B cell (primary cell): ENCODE measurements at regions not wholly inside any gene's neighbourhood (a gene's known extent, or its start where the extent isn't known, plus 50 kb on each side); places are given as distances from the start of the nearest gene placed in this dataset.

Source experiments
- ATAC-seq: fragments of 200-7000 bp; cut with Tn5 transposase; one replicate; pipeline ENCODE4 v1.10.0; 2021; ENCODE audit warnings: low read depth, mild to moderate bottlenecking, moderate number of reproducible peaks, moderate library complexity
- CTCF ChIA-PET: fragments of 350-600 bp; sonication (Branson Sonifier 250); formaldehyde crosslinking; loops from one replicate; lab custom pipeline; 2021; ENCODE audit warnings: antibody characterized with exemption, inconsistent platforms; lab: Charles Lee
- POLR2A ChIA-PET: fragments of 350-600 bp; sonication (Branson Sonifier 250); formaldehyde crosslinking; loops from one replicate; lab custom pipeline; 2021; ENCODE audit warnings: antibody characterized with exemption; lab: Charles Lee
- DNase-seq: peaks from one replicate; pipeline ENCODE4 v3.0.0; 2013
- H2AFZ ChIP-seq: 2 replicates; pipeline ENCODE4 v1.6.1; 2012; ENCODE audit warnings: mild to moderate bottlenecking, low read depth, low read length; ENCODE audit not compliant: insufficient read depth, poor library complexity, severe bottlenecking
- H3K27ac ChIP-seq, 2 donors: 1 replicate in 1 of 2; 2 replicates in 1 of 2; pipeline ENCODE4 v1.5.1; 2012 to 2013; ENCODE audit warnings: low read length in 2 of 2, mild to moderate bottlenecking in 2 of 2, moderate library complexity in 1 of 2
- H3K27me3 ChIP-seq, 4 experiments: fragments of 200-600 bp in 1 of 4; sonication (generic) in 1 of 4; replicated peaks in 1 of 4; 1 replicate in 2 of 4; 2 replicates in 2 of 4; pipeline versions ENCODE4 v1.6.1 to v1.7.0; 2013 to 2016; ENCODE audit warnings: low read length in 3 of 4, mild to moderate bottlenecking in 2 of 4, mixed read lengths in 1 of 4, moderate library complexity in 1 of 4; ENCODE audit not compliant: insufficient read depth in 4 of 4, control insufficient read depth in 3 of 4; ENCODE audit errors: control extremely low read depth in 1 of 4
- H3K36me3 ChIP-seq, 2 experiments: replicated peaks in 1 of 2; 1 replicate in 1 of 2; 2 replicates in 1 of 2; pipeline versions ENCODE4 v1.6.1 to v1.7.1; 2013; ENCODE audit warnings: low read length in 1 of 2; ENCODE audit not compliant: insufficient read depth in 2 of 2, control insufficient read depth in 1 of 2; ENCODE audit errors: control extremely low read depth in 1 of 2, extremely low read depth in 1 of 2
- H3K4me1 ChIP-seq, 2 donors: fragments of 200-600 bp in 1 of 2; sonication (generic) in 1 of 2; 1 replicate in 1 of 2; 2 replicates in 1 of 2; pipeline versions ENCODE4 v1.5.1 to v1.6.1; 2013 to 2017; ENCODE audit warnings: low read length in 2 of 2; ENCODE audit not compliant: control insufficient read depth in 2 of 2, insufficient read depth in 2 of 2
- H3K4me2 ChIP-seq: replicated peaks from 2 replicates; pipeline ENCODE3; 2012; ENCODE audit warnings: mild to moderate bottlenecking, low read depth, low read length; ENCODE audit not compliant: poor library complexity, severe bottlenecking
- H3K4me3 ChIP-seq, 5 experiments: fragments of 200-600 bp in 1 of 5; sonication (generic) in 1 of 5; 1 replicate in 3 of 5; 2 replicates in 2 of 5; pipeline versions ENCODE4 v1.5.1 to v1.7.0; 2011 to 2016; ENCODE audit warnings: low read length in 4 of 5, mild to moderate bottlenecking in 4 of 5, low read depth in 2 of 5, control low read depth in 1 of 5, moderate library complexity in 1 of 5; ENCODE audit not compliant: insufficient read depth in 1 of 5; ENCODE audit errors: control extremely low read depth in 1 of 5, extremely low read depth in 1 of 5
- H3K79me2 ChIP-seq: fragments of 200-600 bp; sonication (generic); one replicate; pipeline ENCODE4 v1.6.0; 2016; ENCODE audit warnings: low read length; ENCODE audit not compliant: control insufficient read depth, insufficient read depth
- H3K9ac ChIP-seq: fragments of 200-600 bp; sonication (generic); 2 replicates; pipeline ENCODE4 v1.6.1; 2017; ENCODE audit warnings: mild to moderate bottlenecking, low read length, moderate library complexity
- H3K9me3 ChIP-seq, 3 donors: one replicate each; pipeline versions ENCODE4 v1.6.1 to v1.7.1; 2013; ENCODE audit warnings: low read length in 2 of 3; ENCODE audit not compliant: control insufficient read depth in 2 of 3, insufficient read depth in 1 of 3; ENCODE audit errors: control extremely low read depth in 1 of 3
- H4K20me1 ChIP-seq: 2 replicates; pipeline ENCODE4 v1.6.0; 2012; ENCODE audit warnings: mild to moderate bottlenecking, low read length; ENCODE audit not compliant: insufficient read depth, control insufficient read depth, poor library complexity, severe bottlenecking
- H3K27ac Mint-ChIP-seq: one replicate; pipeline ENCODE4 v1.8.0; 2021; ENCODE audit warnings: mixed read lengths
- H3K27me3 Mint-ChIP-seq: one replicate; pipeline ENCODE4 v1.8.0; 2021; ENCODE audit warnings: mixed read lengths
- H3K4me1 Mint-ChIP-seq: one replicate; pipeline ENCODE4 v1.8.0; 2021; ENCODE audit warnings: mixed read lengths
- H3K4me3 Mint-ChIP-seq: one replicate; pipeline ENCODE4 v1.8.0; 2021; ENCODE audit warnings: mixed read lengths
- H3K9me3 Mint-ChIP-seq: one replicate; pipeline ENCODE4 v1.8.0; 2022; ENCODE audit warnings: mixed read lengths; ENCODE audit not compliant: insufficient read depth
- EZH2 ChIP-seq: IDR thresholded peaks from 2 replicates; pipeline ENCODE4 v1.6.1; 2012; ENCODE audit warnings: borderline replicate concordance, low read depth, mild to moderate bottlenecking, moderate library complexity, low read length; ENCODE audit not compliant: insufficient read depth, poor library complexity, severe bottlenecking
- WGBS: methylation state at CpG from one replicate; pipeline ENCODE4 v1.1.5; 2013; ENCODE audit warnings: missing lambda C conversion rate; ENCODE audit not compliant: insufficient coverage; 5-methylcytosine and 5-hydroxymethylcytosine counted together
- intact Hi-C: fragments of 100-400 bp; cut with micrococcal nuclease; formaldehyde crosslinking; loops from one replicate; pipeline ENCODE4 v1.10.0; 2022
- TF ChIP-seq, protein P1 (sequence below): fragments of 200-600 bp; IDR thresholded peaks from one replicate; pipeline ENCODE4 v1.8.0; 2022; ENCODE audit warnings: antibody characterized with exemption, mild to moderate bottlenecking

DNA sequence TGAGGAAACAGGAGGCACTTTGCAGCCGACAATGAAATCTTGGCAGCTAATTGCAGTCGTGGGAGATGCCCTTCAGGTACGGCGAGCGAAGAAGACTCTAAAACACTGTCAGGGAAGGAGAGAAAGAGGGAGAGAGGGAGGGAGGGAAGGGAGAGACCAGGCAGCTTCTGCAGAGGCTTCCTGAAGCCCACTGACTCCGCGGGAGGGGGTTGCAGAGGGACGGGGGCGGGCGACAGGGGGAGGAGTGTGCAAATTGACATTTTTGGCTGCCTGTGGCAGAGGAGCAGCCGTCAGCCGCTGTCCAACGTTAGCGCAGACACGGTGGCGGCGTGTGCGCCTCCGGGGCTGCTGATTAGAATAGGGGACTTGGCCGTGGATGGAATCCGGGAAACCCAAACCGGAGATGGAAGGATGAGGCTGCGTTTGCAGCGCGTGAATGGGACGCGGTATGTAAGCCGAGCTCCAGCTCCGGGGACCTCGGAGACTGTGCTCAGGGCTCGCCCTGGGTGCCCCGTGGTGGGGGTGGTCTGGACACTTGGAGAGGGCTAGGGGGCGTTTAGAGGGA lies 849.1 kb upstream of the RBFOX1 start:
- TF ChIP-seq, protein P1, sequence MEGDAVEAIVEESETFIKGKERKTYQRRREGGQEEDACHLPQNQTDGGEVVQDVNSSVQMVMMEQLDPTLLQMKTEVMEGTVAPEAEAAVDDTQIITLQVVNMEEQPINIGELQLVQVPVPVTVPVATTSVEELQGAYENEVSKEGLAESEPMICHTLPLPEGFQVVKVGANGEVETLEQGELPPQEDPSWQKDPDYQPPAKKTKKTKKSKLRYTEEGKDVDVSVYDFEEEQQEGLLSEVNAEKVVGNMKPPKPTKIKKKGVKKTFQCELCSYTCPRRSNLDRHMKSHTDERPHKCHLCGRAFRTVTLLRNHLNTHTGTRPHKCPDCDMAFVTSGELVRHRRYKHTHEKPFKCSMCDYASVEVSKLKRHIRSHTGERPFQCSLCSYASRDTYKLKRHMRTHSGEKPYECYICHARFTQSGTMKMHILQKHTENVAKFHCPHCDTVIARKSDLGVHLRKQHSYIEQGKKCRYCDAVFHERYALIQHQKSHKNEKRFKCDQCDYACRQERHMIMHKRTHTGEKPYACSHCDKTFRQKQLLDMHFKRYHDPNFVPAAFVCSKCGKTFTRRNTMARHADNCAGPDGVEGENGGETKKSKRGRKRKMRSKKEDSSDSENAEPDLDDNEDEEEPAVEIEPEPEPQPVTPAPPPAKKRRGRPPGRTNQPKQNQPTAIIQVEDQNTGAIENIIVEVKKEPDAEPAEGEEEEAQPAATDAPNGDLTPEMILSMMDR = no peak
- TF ChIP-seq EZH2 = no peak
- DNase-seq (no peak), ATAC-seq (no peak)
- no peak overlapping the region for H3K4me3 ChIP-seq
- Mint-ChIP-seq H3K4me3 (no peak overlapping the region), H3K9me3 (no peaks in the 10 kb centered on the region), H3K4me1 (no peaks in the 10 kb centered on the region), H3K27me3 (no peaks in the 10 kb centered on the region), H3K27ac (no peak overlapping the region)
- intact Hi-C loops = no loop called here
- ChIA-PET CTCF (no interaction called here), POLR2A (no interaction called here)
- H3K9ac ChIP-seq = no peak overlapping the region
- WGBS = 13% methylated on average over 32 of the region's 33 CpGs
- no peak overlapping the region for H3K27ac ChIP-seq
- peaks cover 0 to 15% (median 1%) of the 10 kb centered on the region in 3 donors for H3K9me3 ChIP-seq
- no peaks in the 10 kb centered on the region for H3K36me3 ChIP-seq
- H4K20me1 ChIP-seq = no peaks in the 10 kb centered on the region
- H2AFZ ChIP-seq = no peak overlapping the region
- H3K4me2 ChIP-seq = no peak overlapping the region
- no peaks in the 10 kb centered on the region for H3K79me2 ChIP-seq
- H3K4me1 ChIP-seq = no peaks in the 10 kb centered on the region
- H3K27me3 ChIP-seq = no peaks in the 10 kb centered on the region

DNA sequence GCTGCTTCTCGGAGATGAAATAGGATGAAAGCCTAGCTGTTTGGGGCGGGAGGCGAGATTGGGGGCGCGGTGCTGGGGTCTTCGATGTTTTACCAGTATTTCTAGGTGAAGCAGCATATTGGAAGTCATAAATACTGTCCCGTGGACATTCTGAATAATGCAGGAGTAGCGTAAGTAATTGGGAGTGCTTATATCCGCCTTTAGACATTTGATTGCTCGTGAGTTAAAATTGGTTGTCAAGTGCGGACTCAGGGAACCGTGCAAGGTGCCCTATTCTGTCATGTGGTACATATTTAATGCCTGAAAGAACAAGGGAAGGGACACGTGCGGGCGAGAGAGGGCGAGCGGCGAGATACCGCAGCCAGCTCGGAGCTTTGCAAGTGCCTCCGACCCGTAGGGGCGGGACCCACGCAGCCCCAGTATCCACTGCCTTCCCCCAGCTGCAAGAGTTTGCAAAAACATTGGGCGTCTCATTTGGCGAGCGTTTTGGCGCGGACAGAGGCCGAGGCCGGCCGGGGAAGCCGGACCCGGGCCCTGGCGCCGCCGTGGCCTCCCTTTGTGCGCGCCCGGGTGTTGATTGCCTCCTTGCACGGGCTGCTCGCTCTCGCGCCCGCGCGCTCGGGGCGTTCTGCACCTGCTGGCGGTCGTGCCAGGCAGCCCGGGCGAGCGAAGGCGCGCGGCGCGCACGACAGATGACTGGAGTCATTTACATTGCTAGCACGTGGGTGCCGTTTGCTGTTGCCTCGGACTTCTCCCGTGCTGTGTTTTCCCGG lies 849.8 kb upstream of the RBFOX1 start:
- no peaks in the 10 kb centered on the region for H3K4me1 Mint-ChIP-seq
- WGBS = 19% methylated on average over 65 of the region's 65 CpGs
- Histone ChIP-seq H3K36me3 (no peaks in the 10 kb centered on the region), H3K79me2 (no peaks in the 10 kb centered on the region), H2AFZ (no peak overlapping the region), H3K4me1 (no peaks in the 10 kb centered on the region), H4K20me1 (no peaks in the 10 kb centered on the region), H3K4me2 (no peak overlapping the region), H3K9me3 (peaks cover 0 to 15% (median 2%) of the 10 kb centered on the region in 3 donors), H3K27ac (no peak overlapping the region), H3K9ac (no peak overlapping the region), H3K27me3 (no peaks in the 10 kb centered on the region), H3K4me3 (no peak overlapping the region)
- intact Hi-C loops = no loop called here
- no peaks in the 10 kb centered on the region for H3K9me3 Mint-ChIP-seq
- no peak overlapping the region for H3K4me3 Mint-ChIP-seq
- no peak for DNase-seq
- ChIA-PET CTCF (no interaction called here), POLR2A (no interaction called here)
- TF ChIP-seq, protein P1 = no peak
- no peak for TF ChIP-seq EZH2
- no peak for ATAC-seq
- H3K27ac Mint-ChIP-seq = no peak overlapping the region
- H3K27me3 Mint-ChIP-seq = no peaks in the 10 kb centered on the region
